ENCODE measurements at regions not wholly inside any gene's neighbourhood (a gene's known extent, or its start where the extent isn't known, plus 50 kb on each side); places are given as distances from the start of the nearest gene placed in this dataset.

DNA sequence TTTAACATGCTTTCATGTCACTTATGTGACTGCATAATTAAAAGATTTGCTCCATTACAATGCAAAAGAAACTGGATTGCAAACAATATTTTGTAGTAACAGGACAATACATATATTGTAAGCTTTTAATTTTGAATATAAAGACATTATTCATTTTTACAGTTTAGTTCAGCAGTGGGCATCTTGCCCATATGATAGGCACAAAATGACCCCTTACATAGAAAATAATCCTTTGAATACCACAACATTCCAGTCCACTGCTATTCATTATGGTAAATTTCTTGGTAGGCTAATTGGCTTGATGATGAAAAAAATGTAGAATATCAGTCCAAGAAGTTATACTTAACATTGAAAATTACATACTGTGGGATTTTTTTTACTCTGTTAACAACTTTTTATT is 74.1 kb upstream of the LAMA2 start:
- TF ChIP-seq, protein P1, sequence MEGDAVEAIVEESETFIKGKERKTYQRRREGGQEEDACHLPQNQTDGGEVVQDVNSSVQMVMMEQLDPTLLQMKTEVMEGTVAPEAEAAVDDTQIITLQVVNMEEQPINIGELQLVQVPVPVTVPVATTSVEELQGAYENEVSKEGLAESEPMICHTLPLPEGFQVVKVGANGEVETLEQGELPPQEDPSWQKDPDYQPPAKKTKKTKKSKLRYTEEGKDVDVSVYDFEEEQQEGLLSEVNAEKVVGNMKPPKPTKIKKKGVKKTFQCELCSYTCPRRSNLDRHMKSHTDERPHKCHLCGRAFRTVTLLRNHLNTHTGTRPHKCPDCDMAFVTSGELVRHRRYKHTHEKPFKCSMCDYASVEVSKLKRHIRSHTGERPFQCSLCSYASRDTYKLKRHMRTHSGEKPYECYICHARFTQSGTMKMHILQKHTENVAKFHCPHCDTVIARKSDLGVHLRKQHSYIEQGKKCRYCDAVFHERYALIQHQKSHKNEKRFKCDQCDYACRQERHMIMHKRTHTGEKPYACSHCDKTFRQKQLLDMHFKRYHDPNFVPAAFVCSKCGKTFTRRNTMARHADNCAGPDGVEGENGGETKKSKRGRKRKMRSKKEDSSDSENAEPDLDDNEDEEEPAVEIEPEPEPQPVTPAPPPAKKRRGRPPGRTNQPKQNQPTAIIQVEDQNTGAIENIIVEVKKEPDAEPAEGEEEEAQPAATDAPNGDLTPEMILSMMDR (conservative IDR thresholded peaks at IDR 0.05; ENCODE audit: low read depth, low read length): no peak
- TF ChIP-seq POLR2A (IDR thresholded peaks at IDR 0.05; ENCODE audit: low read depth, low read length) (no peak), RCOR1 (IDR thresholded peaks at IDR 0.05; ENCODE audit: insufficient replicate concordance, low read length) (no peak), RFX5 (IDR thresholded peaks at IDR 0.05; ENCODE audit: low read depth, low read length) (no peak), SMC3 (IDR thresholded peaks at IDR 0.05; ENCODE audit: low read depth, low read length) (no peak)
